ENCODE measurements at regions not wholly inside any gene's neighbourhood (a gene's known extent, or its start where the extent isn't known, plus 50 kb on each side); places are given as distances from the start of the nearest gene placed in this dataset.

DNA sequence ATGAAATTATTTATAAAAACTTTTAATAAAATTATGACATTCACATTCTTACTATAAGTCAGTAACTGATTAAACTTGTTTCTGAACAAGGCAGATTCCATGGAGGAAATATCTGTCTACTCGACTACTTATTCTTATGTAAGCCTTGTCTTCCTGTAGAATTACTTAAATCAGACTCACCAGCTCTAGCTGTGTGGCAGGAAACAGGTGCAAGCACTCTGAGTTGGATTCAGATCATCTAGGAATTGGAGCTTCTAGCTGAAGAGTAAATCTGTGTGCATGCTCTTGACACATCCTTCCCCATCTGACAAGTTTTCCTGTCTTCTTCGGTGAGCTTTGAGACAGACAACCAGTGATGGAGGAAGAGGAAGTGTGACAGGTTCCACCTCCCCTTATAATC lies 284.7 kb downstream of the TRIB2 start:
- no peak for TF ChIP-seq GATA2 (IDR thresholded peaks at IDR 0.05; ENCODE audit: low read depth, low read length)
- no peak for TF ChIP-seq GATA3 (IDR thresholded peaks at IDR 0.05; ENCODE audit: low read depth, low read length)

Data from SH-SY5Y (cell line).